HG02571 (cell line): ENCODE measurements at regions not wholly inside any gene's neighbourhood (a gene's known extent, or its start where the extent isn't known, plus 50 kb on each side); places are given as distances from the start of the nearest gene placed in this dataset.
"Not testable (repeated sequence)": the region's sequence is repeated elsewhere in the genome, so short reads cannot be mapped to it uniquely, and the experiment has no call there.

Experiments used
- ATAC-seq: cut with Tn5 transposase; IDR thresholded peaks from one replicate; pipeline ENCODE4 v1.9.1; 2021; ENCODE audit warnings: mild to moderate bottlenecking, moderate library complexity; ENCODE audit not compliant: unreplicated experiment

GRCh38 chr6:57983603-57984002, 666.2 kb downstream of the PRIM2 start:
- not testable (repeated sequence) for ATAC-seq

- not testable (repeated sequence) for ATAC-seq
Observed at GRCh38 chr6:57984575-57984974, 667.1 kb downstream of the PRIM2 start.

- ATAC-seq: not testable (repeated sequence)
Observed at GRCh38 chr6:57985734-57986133, 668.3 kb downstream of the PRIM2 start.

GRCh38 chr6:57986584-57986983, 669.2 kb downstream of the PRIM2 start:
- ATAC-seq: peak; percentile 100

GRCh38 chr6:57989520-57990080, 672.2 kb downstream of the PRIM2 start:
- not testable (repeated sequence) for ATAC-seq

GRCh38 chr6:57998858-57999619, 681.6 kb downstream of the PRIM2 start:
- not testable (repeated sequence) for ATAC-seq

GRCh38 chr6:58000233-58000632, 682.8 kb downstream of the PRIM2 start:
- not testable (repeated sequence) for ATAC-seq

GRCh38 chr6:58003417-58004167, 686.2 kb downstream of the PRIM2 start:
- not testable (repeated sequence) for ATAC-seq

GRCh38 chr6:58007334-58008000, 690.0 kb downstream of the PRIM2 start:
- ATAC-seq: not testable (repeated sequence)

GRCh38 chr6:58008001-58008335, 690.5 kb downstream of the PRIM2 start:
- not testable (repeated sequence) for ATAC-seq

- ATAC-seq: not testable (repeated sequence)
Observed at GRCh38 chr6:58011954-58012600, 694.6 kb downstream of the PRIM2 start.

GRCh38 chr6:58016614-58017013, 699.2 kb downstream of the PRIM2 start:
- not testable (repeated sequence) for ATAC-seq

- ATAC-seq: not testable (repeated sequence)
Observed at GRCh38 chr6:58028188-58028587, 710.8 kb downstream of the PRIM2 start.

GRCh38 chr6:58038213-58038612, 720.8 kb downstream of the PRIM2 start:
- not testable (repeated sequence) for ATAC-seq

GRCh38 chr6:58046584-58046983, 729.2 kb downstream of the PRIM2 start:
- not testable (repeated sequence) for ATAC-seq

- ATAC-seq: not testable (repeated sequence)
Observed at GRCh38 chr6:58047389-58047788, 730.0 kb downstream of the PRIM2 start.

GRCh38 chr6:58047865-58048264, 730.4 kb downstream of the PRIM2 start:
- not testable (repeated sequence) for ATAC-seq

- not testable (repeated sequence) for ATAC-seq
Observed at GRCh38 chr6:58055465-58056176, 738.2 kb downstream of the PRIM2 start.

GRCh38 chr6:58059701-58060100, 742.3 kb downstream of the PRIM2 start:
- ATAC-seq: not testable (repeated sequence)

GRCh38 chr6:58063542-58063941, 746.1 kb downstream of the PRIM2 start:
- ATAC-seq: not testable (repeated sequence)
